Large intestine (tissue), 3 donors: ENCODE measurements at regions not wholly inside any gene's neighbourhood (a gene's known extent, or its start where the extent isn't known, plus 50 kb on each side); places are given as distances from the start of the nearest gene placed in this dataset.
A peak's percentile ranks its signal among the peaks of the same experiment; 100 is the strongest.

ENCODE experiments used
- DNase-seq, 2 donors: peaks; one replicate each; pipeline versions ENCODE4 v3.0.0 to v3.0.0-alpha.2; 2013
- H3K27ac ChIP-seq: one replicate; pipeline ENCODE4 v1.5.1; 2013; ENCODE audit warnings: low read length
- H3K27me3 ChIP-seq: 2 replicates; pipeline ENCODE4 v1.6.1; 2013; ENCODE audit warnings: low read length; ENCODE audit not compliant: control insufficient read depth, insufficient read depth
- H3K36me3 ChIP-seq: 2 replicates; pipeline ENCODE4 v1.6.1; 2013; ENCODE audit warnings: low read length; ENCODE audit not compliant: control insufficient read depth, insufficient read depth
- H3K4me1 ChIP-seq: one replicate; pipeline ENCODE4 v1.6.1; 2013; ENCODE audit warnings: low read length; ENCODE audit not compliant: control insufficient read depth, insufficient read depth
- H3K4me3 ChIP-seq: one replicate; pipeline ENCODE4 v1.5.1; 2013; ENCODE audit warnings: low read length
- H3K9me3 ChIP-seq: one replicate; pipeline ENCODE4 v1.6.1; 2013; ENCODE audit warnings: mild to moderate bottlenecking, low read depth, low read length, moderate library complexity; ENCODE audit not compliant: control insufficient read depth
- WGBS: methylation state at CpG from one replicate; pipeline ENCODE4 v1.1.5; 2013; ENCODE audit warnings: low lambda C conversion rate; ENCODE audit not compliant: insufficient coverage; 5-methylcytosine and 5-hydroxymethylcytosine counted together

DNA sequence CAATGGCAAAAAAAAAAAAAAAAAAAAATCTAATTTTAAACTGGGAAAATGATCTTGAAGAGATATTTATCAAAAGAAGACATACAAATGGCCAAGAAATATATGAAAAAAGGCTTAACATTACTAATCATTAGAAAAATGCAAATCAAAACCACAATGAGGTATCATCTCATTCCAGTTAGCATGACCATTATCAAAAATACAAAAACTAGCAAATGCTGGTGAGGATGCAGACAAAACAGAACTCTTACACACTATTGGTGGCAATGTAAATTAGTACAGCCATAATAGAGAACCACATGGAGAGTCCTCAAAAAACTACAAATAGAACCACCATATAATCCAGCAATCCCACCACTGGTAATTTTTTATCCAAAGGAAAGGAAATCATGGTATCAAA, 489.6 kb downstream of the TNS3 start:
- Histone ChIP-seq H3K9me3 (no peaks in the 10 kb centered on the region), H3K27me3 (no peaks in the 10 kb centered on the region), H3K27ac (no peak overlapping the region), H3K36me3 (no peaks in the 10 kb centered on the region), H3K4me1 (no peaks in the 10 kb centered on the region), H3K4me3 (no peak overlapping the region)
- DNase-seq, result no peak

DNA sequence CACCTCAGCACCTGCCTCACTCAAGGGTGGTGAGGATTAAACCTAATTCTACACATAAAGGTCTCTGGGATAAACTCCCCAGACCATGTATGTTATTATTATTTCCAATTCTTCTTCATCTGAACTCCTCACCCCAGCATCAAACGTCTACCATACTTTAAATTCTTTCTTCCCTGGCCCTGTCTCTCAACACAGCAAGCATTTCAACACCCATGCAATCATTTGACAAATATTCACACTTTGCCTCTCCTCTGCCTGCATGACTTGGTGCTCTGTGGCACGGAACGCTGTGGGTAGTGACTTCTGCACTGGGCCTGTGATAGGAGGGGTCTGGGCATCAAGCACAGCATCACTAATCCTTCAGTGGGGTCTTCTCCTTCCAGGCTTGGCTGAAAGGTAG, 490.8 kb downstream of the TNS3 start:
- H3K4me1 ChIP-seq, result no peaks in the 10 kb centered on the region
- H3K36me3 ChIP-seq, result no peaks in the 10 kb centered on the region
- no peak overlapping the region for H3K4me3 ChIP-seq
- H3K27ac ChIP-seq, result no peak overlapping the region
- no peaks in the 10 kb centered on the region for H3K9me3 ChIP-seq
- no peaks in the 10 kb centered on the region for H3K27me3 ChIP-seq
- WGBS, result 67% methylated on average over 1 of the region's 3 CpGs
- DNase-seq, result no peak

DNA sequence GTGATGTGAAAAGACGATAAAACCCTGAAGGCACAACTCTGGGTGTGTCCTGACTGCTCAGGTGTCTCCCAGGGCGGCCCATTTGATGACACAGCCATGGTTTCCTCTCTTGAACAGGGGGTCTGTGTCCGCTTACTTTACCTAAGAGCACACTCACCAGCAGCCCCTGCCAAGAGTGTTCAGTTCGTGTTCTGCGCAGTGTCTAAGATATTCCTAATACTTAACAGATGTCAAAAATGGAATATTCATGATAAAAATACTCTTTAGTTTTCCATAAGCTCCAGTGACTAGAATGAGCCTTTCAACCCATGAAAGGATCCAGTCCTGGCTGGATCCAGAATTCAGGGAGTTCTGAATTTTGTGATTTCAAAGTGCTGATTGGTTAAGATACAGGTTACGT, 492.4 kb downstream of the TNS3 start:
- Histone ChIP-seq H3K4me1 (no peaks in the 10 kb centered on the region), H3K27ac (no peak overlapping the region), H3K9me3 (no peaks in the 10 kb centered on the region), H3K36me3 (no peaks in the 10 kb centered on the region), H3K27me3 (no peaks in the 10 kb centered on the region), H3K4me3 (no peak overlapping the region)
- no CpG with 5 or more reads among the region's 6 CpGs for WGBS
- no peak for DNase-seq

DNA sequence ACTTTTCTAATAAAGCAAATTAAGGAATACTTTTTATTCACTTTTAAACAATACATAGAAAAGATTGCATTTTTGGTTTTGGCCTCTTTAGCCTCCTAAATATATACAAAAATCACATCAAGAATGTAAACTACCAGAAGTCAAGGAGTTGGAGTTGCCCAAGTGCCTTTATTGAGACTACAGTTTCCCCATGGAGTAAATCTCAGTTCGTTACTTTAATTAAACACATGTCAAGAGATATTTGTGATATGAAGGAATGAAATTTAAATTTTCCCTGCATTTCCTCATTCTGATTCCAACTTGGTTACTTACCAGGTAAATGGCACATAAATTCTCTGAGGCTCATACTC, 492.9 kb downstream of the TNS3 start:
- Histone ChIP-seq H3K4me1 (no peaks in the 10 kb centered on the region), H3K4me3 (no peak overlapping the region), H3K27ac (no peak overlapping the region), H3K9me3 (no peaks in the 10 kb centered on the region), H3K27me3 (no peaks in the 10 kb centered on the region), H3K36me3 (no peaks in the 10 kb centered on the region)
- no CpG with 5 or more reads among the region's 1 CpG for WGBS
- DNase-seq, result no peak

DNA sequence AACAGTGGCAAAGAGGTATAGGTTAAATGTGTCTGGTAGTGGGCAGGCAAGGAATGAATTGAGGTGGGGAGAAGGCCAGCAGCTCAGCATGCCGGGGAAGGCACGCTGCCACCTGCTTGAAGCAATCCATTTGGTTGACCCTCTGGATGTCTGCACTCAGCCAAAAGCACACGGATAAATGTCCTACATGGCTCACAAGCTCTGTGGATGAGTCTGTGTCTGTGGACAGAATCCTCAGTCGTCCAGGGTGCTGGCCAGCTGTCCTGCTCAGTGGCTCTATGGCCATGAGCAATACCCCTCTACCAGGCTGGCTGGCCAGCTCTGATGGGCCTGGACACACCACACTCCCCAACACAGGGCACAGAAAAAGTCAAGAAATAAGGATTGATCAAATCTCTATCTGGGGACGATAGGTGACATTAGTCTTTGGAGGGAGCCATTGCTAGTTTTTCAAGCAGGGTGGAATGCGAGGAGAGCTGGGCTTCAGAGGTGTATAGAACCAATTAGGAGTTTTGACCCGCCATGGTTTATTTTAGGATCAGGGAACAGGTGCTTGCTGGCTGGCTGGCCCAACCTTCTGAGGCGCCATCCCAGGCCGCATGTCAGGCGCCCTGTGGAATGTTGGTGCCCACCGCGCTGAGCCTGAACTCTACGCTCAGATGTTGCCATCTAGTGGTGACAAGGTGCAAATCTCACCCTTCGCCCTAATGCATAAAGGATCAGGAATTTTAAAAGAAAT, 493.4 kb downstream of the TNS3 start:
- Histone ChIP-seq H3K4me3 (no peak overlapping the region), H3K27me3 (no peaks in the 10 kb centered on the region), H3K9me3 (no peaks in the 10 kb centered on the region), H3K36me3 (no peaks in the 10 kb centered on the region), H3K27ac (no peak overlapping the region), H3K4me1 (no peaks in the 10 kb centered on the region)
- WGBS, result 17% methylated on average over 1 of the region's 14 CpGs
- peak; percentile 38 to 44 for DNase-seq

DNA sequence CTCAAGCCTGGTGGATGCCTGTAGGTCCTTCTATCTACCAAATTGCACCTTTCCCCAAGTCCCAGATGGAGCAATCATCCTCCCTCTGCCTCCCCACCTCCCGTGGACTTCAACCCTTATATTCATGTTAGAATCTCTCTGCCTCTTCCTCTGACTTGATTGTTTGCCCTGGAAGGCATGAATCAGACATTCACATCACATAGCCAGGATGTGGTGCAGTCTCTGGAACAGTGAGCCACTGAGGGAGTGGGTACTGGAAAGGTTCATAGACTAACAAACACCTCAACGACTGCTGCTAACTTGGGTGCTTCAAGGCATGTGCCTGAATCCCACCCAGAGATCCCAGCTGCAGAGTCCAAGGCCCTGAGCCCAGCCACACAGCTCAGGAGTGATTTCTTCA, 494.0 kb downstream of the TNS3 start:
- H3K4me3 ChIP-seq, result no peak overlapping the region
- H3K27me3 ChIP-seq, result no peaks in the 10 kb centered on the region
- H3K4me1 ChIP-seq, result no peaks in the 10 kb centered on the region
- H3K9me3 ChIP-seq, result no peaks in the 10 kb centered on the region
- WGBS, result no CpG with 5 or more reads among the region's 2 CpGs
- no peak overlapping the region for H3K27ac ChIP-seq
- H3K36me3 ChIP-seq, result no peaks in the 10 kb centered on the region
- no peak for DNase-seq

DNA sequence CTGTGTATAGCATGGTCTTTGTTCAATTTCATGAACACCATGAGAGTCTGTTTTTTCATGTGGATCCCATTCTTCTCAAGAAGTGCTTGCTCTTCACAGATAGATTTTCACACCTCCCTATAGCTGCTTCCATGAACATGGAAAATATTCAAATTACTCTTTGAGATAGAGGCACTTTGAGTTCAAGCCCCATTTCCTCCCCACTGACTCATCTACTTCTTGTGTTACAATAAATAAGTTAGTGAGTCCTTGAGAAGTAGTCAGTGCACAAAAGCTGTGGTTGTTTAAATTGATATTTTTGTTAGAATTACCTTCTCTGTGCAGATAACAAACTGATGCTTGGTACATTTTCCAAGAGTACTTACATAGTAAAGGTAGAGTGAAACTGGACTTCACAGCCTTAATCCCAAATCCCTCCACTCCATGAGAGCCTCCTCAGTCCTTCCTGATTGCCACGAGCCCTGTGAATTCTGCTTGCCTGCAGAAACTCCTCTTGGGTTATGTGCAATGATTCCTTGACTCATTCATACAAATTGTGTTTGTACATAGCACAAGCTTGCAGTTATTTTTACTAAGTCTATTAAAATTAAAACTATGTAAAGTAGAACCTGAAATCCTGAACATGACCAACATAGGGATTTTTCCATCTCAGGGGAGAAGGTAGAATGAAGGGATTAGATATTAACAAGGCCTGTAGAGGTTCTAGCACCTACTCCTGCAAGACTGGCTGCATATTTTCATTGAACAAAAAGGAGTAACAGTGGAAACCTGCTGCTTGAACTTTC, 496.2 kb downstream of the TNS3 start:
- Histone ChIP-seq H3K27me3 (no peaks in the 10 kb centered on the region), H3K9me3 (no peaks in the 10 kb centered on the region), H3K4me1 (no peaks in the 10 kb centered on the region), H3K27ac (no peak overlapping the region), H3K4me3 (no peak overlapping the region), H3K36me3 (no peaks in the 10 kb centered on the region)
- DNase-seq, result no peak
- WGBS, result no CpG with 5 or more reads among the region's 1 CpG

DNA sequence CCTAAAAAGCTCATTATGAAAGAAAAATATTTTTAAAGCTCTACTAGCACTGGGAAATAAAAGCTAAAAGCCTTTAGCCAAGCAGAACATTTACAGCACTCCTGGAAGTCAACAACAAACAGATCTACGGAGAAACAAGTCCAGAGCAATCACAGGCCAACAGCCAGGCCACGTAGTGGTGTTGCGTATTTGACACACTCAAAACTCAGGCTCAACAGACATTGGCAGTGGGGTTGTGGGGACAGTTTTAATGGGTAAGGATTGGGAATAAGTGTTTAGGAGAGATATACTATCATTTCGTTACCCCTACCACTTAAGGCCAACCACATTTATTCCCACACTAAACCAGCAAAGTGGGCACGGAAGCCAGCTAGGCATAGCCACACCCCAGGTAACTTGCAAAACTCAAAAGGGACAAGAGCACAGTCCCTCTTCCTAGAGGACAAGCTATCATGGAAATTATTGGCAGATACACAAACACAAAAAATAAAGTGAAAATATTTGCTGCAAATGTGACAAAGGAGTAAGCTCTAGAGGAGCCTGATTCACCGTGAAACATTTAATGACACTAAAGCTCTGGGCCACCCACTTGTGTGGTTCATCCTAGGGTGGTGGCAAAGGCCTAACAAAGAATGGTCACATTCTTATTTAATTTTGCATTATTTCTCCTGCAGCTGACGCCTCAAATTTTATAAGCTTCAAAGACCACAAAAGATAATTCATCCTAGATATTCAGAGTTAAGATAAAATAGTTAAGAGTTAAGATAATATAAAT, 498.2 kb downstream of the TNS3 start:
- no peak for DNase-seq
- no peak overlapping the region for H3K4me3 ChIP-seq
- WGBS, result 92% methylated on average over 2 of the region's 7 CpGs
- no peaks in the 10 kb centered on the region for H3K9me3 ChIP-seq
- H3K36me3 ChIP-seq, result no peaks in the 10 kb centered on the region
- no peaks in the 10 kb centered on the region for H3K27me3 ChIP-seq
- no peak overlapping the region for H3K27ac ChIP-seq
- no peaks in the 10 kb centered on the region for H3K4me1 ChIP-seq

DNA sequence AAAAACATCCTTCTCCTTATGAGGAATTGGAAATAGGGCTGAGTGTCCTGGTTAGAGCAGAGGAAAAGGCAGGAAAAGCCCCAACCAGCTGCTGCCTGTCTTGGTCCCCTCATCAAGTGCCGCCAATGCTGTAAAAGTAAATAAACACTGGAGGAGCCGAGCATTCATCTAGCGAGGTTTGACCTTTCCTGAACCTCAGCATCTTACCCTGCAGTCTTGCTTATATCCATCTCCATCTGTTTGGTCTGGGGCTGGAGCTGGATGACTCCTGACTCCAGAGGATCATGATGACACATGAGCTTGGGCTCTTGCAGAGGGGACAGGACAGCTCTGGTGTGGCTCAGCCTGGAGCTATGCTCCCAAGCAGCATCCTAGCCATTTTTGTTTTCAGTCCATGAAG, 501.1 kb downstream of the TNS3 start:
- H3K4me3 ChIP-seq, result no peak overlapping the region
- peak in 1 of 2 donors; percentile 19 for DNase-seq
- no peak overlapping the region for H3K27ac ChIP-seq
- no peaks in the 10 kb centered on the region for H3K9me3 ChIP-seq
- H3K36me3 ChIP-seq, result no peaks in the 10 kb centered on the region
- no CpG with 5 or more reads among the region's 3 CpGs for WGBS
- no peaks in the 10 kb centered on the region for H3K4me1 ChIP-seq
- no peaks in the 10 kb centered on the region for H3K27me3 ChIP-seq

DNA sequence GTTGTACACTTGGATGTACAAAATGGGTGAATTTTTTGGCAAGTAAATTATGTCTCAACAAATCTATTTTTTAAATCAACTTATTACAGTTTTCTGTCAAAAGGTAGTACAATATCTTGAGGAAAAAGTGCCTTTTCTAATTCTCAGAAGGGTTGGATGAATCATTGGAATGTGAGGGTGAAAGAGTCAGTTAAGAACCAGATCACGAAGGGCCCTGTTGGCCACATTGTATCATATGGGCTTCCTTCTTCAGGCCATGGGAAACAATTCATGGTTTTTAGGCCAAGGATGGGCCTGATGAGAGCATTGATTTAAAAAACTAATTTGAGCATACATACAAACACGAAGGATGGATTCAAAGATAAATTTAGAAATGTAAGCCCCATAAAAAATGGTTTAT, 503.7 kb downstream of the TNS3 start:
- H3K27ac ChIP-seq, result no peak overlapping the region
- no peak overlapping the region for H3K4me3 ChIP-seq
- H3K4me1 ChIP-seq, result peaks cover 5% of the 10 kb centered on the region
- no peaks in the 10 kb centered on the region for H3K9me3 ChIP-seq
- 86% methylated on average over 1 of the region's 2 CpGs for WGBS
- no peaks in the 10 kb centered on the region for H3K36me3 ChIP-seq
- no peak for DNase-seq
- H3K27me3 ChIP-seq, result no peaks in the 10 kb centered on the region
